PC-3 (cell line): ENCODE measurements at regions not wholly inside any gene's neighbourhood (a gene's known extent, or its start where the extent isn't known, plus 50 kb on each side); places are given as distances from the start of the nearest gene placed in this dataset.

ENCODE experiments used
- ATAC-seq: fragments of 200-7000 bp; cut with Tn5 transposase; 2 replicates; pipeline ENCODE4 v1.9.1; 2020; ENCODE audit warnings: mild to moderate bottlenecking, moderate library complexity
- BruUV-seq: library from RNA; stranded (reverse); fragments of 400-500 nt; replicated peaks from 2 replicates; lab custom pipeline; 2021; lab: Mats Ljungman, UMichigan
- CTCF ChIA-PET: fragments of 300-600 bp; sonication (Branson Sonifier 250); formaldehyde crosslinking; loops from one replicate; lab custom pipeline; 2022; ENCODE audit warnings: antibody characterized with exemption; lab: Charles Lee
- POLR2A ChIA-PET: fragments of 300-600 bp; sonication (Branson Sonifier 250); formaldehyde crosslinking; loops from one replicate; lab custom pipeline; 2022; ENCODE audit warnings: antibody characterized with exemption; ENCODE audit not compliant: unreplicated experiment; lab: Charles Lee
- DNase-seq: peaks from one replicate; pipeline ENCODE4 v3.0.0-alpha.2; 2015
- H2AFZ ChIP-seq: fragments of 300-600 bp; sonication (generic); 2 replicates; pipeline ENCODE4 v1.6.0; 2016; ENCODE audit warnings: antibody characterized with exemption, low read length
- H3F3A ChIP-seq: fragments of 300-600 bp; sonication (generic); one replicate; pipeline ENCODE4 v1.6.0; 2017; ENCODE audit warnings: antibody characterized with exemption, low read length, control low read depth, mild to moderate bottlenecking; ENCODE audit not compliant: unreplicated experiment
- H3K27ac ChIP-seq: fragments of 300-600 bp; sonication (generic); 2 replicates; pipeline ENCODE4 v1.5.1; 2016; ENCODE audit warnings: mild to moderate bottlenecking, low read length
- H3K27me3 ChIP-seq: fragments of 300-600 bp; sonication (generic); 2 replicates; pipeline ENCODE4 v1.6.1; 2016; ENCODE audit warnings: low read length, mixed read lengths
- H3K36me3 ChIP-seq: fragments of 300-600 bp; sonication (generic); 2 replicates; pipeline ENCODE4 v1.6.1; 2016; ENCODE audit warnings: low read depth, mixed run types, low read length, mixed read lengths
- H3K4me1 ChIP-seq: fragments of 300-600 bp; sonication (generic); 2 replicates; pipeline ENCODE4 v1.5.1; 2016; ENCODE audit warnings: low read length; ENCODE audit not compliant: insufficient read depth
- H3K4me2 ChIP-seq: fragments of 300-600 bp; sonication (generic); 2 replicates; pipeline ENCODE4 v1.6.0; 2016; ENCODE audit warnings: low read length
- H3K4me3 ChIP-seq: fragments of 300-600 bp; sonication (generic); 2 replicates; pipeline ENCODE4 v1.5.1; 2016; ENCODE audit warnings: mild to moderate bottlenecking, low read length, mixed read lengths
- H3K79me2 ChIP-seq: fragments of 300-600 bp; sonication (generic); 2 replicates; pipeline ENCODE4 v1.6.1; 2017; ENCODE audit warnings: low read length, mixed read lengths
- H3K9ac ChIP-seq: fragments of 300-600 bp; sonication (generic); 2 replicates; pipeline ENCODE4 v1.6.0; 2016; ENCODE audit warnings: mild to moderate bottlenecking, low read length
- H3K9me2 ChIP-seq: fragments of 300-600 bp; sonication (generic); replicated peaks from 2 replicates; pipeline ENCODE4 v1.6.1; 2016; ENCODE audit warnings: mixed run types, low read length, mixed read lengths
- H3K9me3 ChIP-seq: fragments of 300-600 bp; sonication (generic); 2 replicates; pipeline ENCODE4 v1.6.1; 2016; ENCODE audit warnings: low read length, mixed read lengths
- H4K20me1 ChIP-seq: fragments of 300-600 bp; sonication (generic); 2 replicates; pipeline ENCODE4 v1.6.1; 2016; ENCODE audit warnings: low read length, mixed read lengths
- EZH2 ChIP-seq: fragments of 300-600 bp; sonication (generic); IDR thresholded peaks from one replicate; pipeline ENCODE4 v1.6.1; 2017; ENCODE audit warnings: antibody characterized with exemption, mild to moderate bottlenecking, low read length; ENCODE audit not compliant: unreplicated experiment
- EZH2phosphoT487 ChIP-seq: fragments of 300-600 bp; sonication (generic); IDR thresholded peaks from 2 replicates; pipeline ENCODE4 v1.6.1; 2018; ENCODE audit warnings: mild to moderate bottlenecking, antibody characterized with exemption, low read length, borderline replicate concordance
- intact Hi-C: fragments of 100-400 bp; cut with micrococcal nuclease; formaldehyde crosslinking; loops from 2 replicates; pipeline ENCODE4 v1.9.0; 2023
- TF ChIP-seq, protein P1 (sequence below): fragments of 300-600 bp; sonication (generic); conservative IDR thresholded peaks from 2 replicates; pipeline ENCODE4 v1.5.1; 2017; ENCODE audit warnings: antibody characterized with exemption, low read depth, mild to moderate bottlenecking, low read length

DNA sequence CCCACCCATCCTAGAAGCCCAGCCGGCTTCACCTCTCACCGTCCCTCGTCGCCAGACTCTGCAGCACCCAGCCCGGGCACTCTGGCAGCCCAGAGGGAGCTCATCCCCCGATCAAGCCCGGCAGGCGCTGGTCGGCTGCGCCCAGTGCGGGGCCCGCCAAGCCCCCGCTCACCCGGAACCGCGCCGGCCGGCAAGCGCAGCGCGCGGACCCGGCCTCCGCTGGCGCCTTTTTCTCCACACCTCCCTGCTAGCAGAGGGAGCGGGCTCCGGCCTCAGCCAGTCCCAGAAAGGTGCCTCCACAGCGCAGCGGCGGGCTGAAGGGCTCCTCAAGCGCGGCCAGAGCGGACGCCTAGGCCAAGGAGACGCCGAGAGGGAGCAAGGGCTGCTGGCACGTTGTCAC lies 2023.3 kb downstream of the NCAM2 start:
- no peak for ATAC-seq
- POLR2A ChIA-PET: no interaction called here
- no peak overlapping the region for H3K27ac ChIP-seq

DNA sequence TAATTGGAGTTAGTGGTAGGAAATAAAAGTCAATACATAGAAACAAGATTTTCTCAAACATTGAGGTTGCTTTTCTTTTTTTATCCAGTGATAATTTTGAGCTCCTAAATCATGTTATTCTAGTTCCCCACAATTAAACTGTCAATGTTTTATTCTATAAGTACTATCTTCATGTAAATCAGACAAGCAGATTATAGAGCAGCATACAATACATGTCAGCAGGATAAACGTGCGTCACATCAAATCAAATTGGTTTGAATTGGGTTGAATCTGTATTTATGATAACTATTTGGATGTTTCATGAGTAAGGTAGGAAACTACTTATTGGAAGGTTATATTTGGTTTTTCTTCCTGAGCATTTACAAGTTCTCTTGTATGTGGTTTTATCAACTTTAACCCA lies 2028.7 kb downstream of the NCAM2 start:
- intact Hi-C loops: no loop called here
- Histone ChIP-seq H3K79me2 (no peaks in the 10 kb centered on the region), H2AFZ (no peak overlapping the region)

More for the DNA sequence above, 2023.3 kb downstream of the NCAM2 start:
- Histone ChIP-seq H4K20me1 (no peaks in the 10 kb centered on the region), H3K9ac (no peak overlapping the region), H3K4me3 (no peak overlapping the region), H2AFZ (no peak overlapping the region), H3K36me3 (no peaks in the 10 kb centered on the region), H3K27me3 (no peaks in the 10 kb centered on the region), H3F3A (no peaks in the 10 kb centered on the region), H3K4me1 (peaks cover 21% of the 10 kb centered on the region), H3K4me2 (no peak overlapping the region), H3K9me3 (0 out of 2 replicates have a peak, but pooled peaks cover 3% of the 10 kb centered on the region), H3K79me2 (no peaks in the 10 kb centered on the region), H3K9me2 (no peaks in the 10 kb centered on the region)
- CTCF ChIA-PET: no interaction called here
- intact Hi-C loops: no loop called here
- no peak for DNase-seq
- BruUV-seq: no TSS peak
- TF ChIP-seq EZH2phosphoT487 (no peak), EZH2 (no peak)
- TF ChIP-seq, protein P1, sequence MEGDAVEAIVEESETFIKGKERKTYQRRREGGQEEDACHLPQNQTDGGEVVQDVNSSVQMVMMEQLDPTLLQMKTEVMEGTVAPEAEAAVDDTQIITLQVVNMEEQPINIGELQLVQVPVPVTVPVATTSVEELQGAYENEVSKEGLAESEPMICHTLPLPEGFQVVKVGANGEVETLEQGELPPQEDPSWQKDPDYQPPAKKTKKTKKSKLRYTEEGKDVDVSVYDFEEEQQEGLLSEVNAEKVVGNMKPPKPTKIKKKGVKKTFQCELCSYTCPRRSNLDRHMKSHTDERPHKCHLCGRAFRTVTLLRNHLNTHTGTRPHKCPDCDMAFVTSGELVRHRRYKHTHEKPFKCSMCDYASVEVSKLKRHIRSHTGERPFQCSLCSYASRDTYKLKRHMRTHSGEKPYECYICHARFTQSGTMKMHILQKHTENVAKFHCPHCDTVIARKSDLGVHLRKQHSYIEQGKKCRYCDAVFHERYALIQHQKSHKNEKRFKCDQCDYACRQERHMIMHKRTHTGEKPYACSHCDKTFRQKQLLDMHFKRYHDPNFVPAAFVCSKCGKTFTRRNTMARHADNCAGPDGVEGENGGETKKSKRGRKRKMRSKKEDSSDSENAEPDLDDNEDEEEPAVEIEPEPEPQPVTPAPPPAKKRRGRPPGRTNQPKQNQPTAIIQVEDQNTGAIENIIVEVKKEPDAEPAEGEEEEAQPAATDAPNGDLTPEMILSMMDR: no peak

GRCh38 chr21:23039846-23040245 lies 2041.6 kb downstream of the NCAM2 start:
- ATAC-seq: no peak
- Histone ChIP-seq H3F3A (no peaks in the 10 kb centered on the region), H3K4me2 (no peak overlapping the region), H3K9me3 (no peaks in the 10 kb centered on the region), H3K9me2 (no peaks in the 10 kb centered on the region), H3K9ac (no peak overlapping the region), H3K27me3 (no peaks in the 10 kb centered on the region), H3K4me1 (no peaks in the 10 kb centered on the region), H3K27ac (no peak overlapping the region), H4K20me1 (no peaks in the 10 kb centered on the region), H2AFZ (no peak overlapping the region), H3K79me2 (no peaks in the 10 kb centered on the region), H3K4me3 (no peak overlapping the region), H3K36me3 (no peaks in the 10 kb centered on the region)
- ChIA-PET POLR2A (no interaction called here), CTCF (no interaction called here)
- BruUV-seq: no TSS peak
- intact Hi-C loops: no loop called here
- TF ChIP-seq, protein P1: no peak
- no peak for TF ChIP-seq EZH2
- no peak for TF ChIP-seq EZH2phosphoT487
- no peak for DNase-seq

More for the DNA sequence above, 2028.7 kb downstream of the NCAM2 start:
- Histone ChIP-seq H3K36me3 (no peaks in the 10 kb centered on the region), H3K9me3 (no peaks in the 10 kb centered on the region), H3K4me1 (no peaks in the 10 kb centered on the region), H3K27me3 (no peaks in the 10 kb centered on the region), H4K20me1 (no peaks in the 10 kb centered on the region), H3K9me2 (no peaks in the 10 kb centered on the region), H3K4me2 (no peak overlapping the region), H3K9ac (no peak overlapping the region), H3K27ac (no peak overlapping the region), H3K4me3 (no peak overlapping the region), H3F3A (no peaks in the 10 kb centered on the region)
- no peak for TF ChIP-seq EZH2phosphoT487
- TF ChIP-seq, protein P1: no peak
- no peak for TF ChIP-seq EZH2
- CTCF ChIA-PET: no interaction called here
- DNase-seq (no peak), ATAC-seq (no peak)
- POLR2A ChIA-PET: no interaction called here
- no TSS peak for BruUV-seq
